H9 (cell line): ENCODE measurements at regions not wholly inside any gene's neighbourhood (a gene's known extent, or its start where the extent isn't known, plus 50 kb on each side); places are given as distances from the start of the nearest gene placed in this dataset.

Source experiments
- DNase-seq: peaks from one replicate; pipeline ENCODE4 v3.0.0-alpha.2; 2017
- H2AFZ ChIP-seq: one replicate; pipeline ENCODE4 v1.6.1; 2013; ENCODE audit warnings: mild to moderate bottlenecking, low read length, control low read depth, moderate library complexity
- H2AK5ac ChIP-seq: 2 replicates; pipeline ENCODE4 v1.6.1; 2013; ENCODE audit warnings: low read length, control low read depth, mixed read lengths; ENCODE audit not compliant: insufficient read length
- H2BK120ac ChIP-seq: one replicate; pipeline ENCODE4 v1.6.1; 2013; ENCODE audit warnings: low read depth, mild to moderate bottlenecking, low read length, control low read depth, inconsistent platforms; ENCODE audit not compliant: poor library complexity, severe bottlenecking
- H2BK12ac ChIP-seq: 2 replicates; pipeline ENCODE4 v1.6.1; 2013; ENCODE audit warnings: low read length, control low read depth, mixed read lengths, low read depth; ENCODE audit not compliant: insufficient read length
- H2BK15ac ChIP-seq: 2 replicates; pipeline ENCODE4 v1.6.1; 2013; ENCODE audit warnings: low read depth, low read length, control low read depth
- H2BK20ac ChIP-seq: one replicate; pipeline ENCODE4 v1.6.1; 2013; ENCODE audit warnings: low read depth, mild to moderate bottlenecking, low read length, control low read depth, inconsistent platforms; ENCODE audit not compliant: poor library complexity, severe bottlenecking
- H2BK5ac ChIP-seq: 2 replicates; pipeline ENCODE4 v1.6.1; 2013; ENCODE audit warnings: low read length, control low read depth, mixed read lengths; ENCODE audit not compliant: insufficient read length
- H3K14ac ChIP-seq: 2 replicates; pipeline ENCODE4 v1.6.1; 2013; ENCODE audit warnings: low read length, control low read depth; ENCODE audit not compliant: insufficient read depth
- H3K18ac ChIP-seq: 2 replicates; pipeline ENCODE4 v1.6.1; 2013; ENCODE audit warnings: low read depth, mild to moderate bottlenecking, mixed read lengths, low read length, control low read depth; ENCODE audit not compliant: insufficient read length
- H3K23ac ChIP-seq: 2 replicates; pipeline ENCODE4 v1.6.1; 2013; ENCODE audit warnings: low read length, control low read depth, mixed read lengths, low read depth; ENCODE audit not compliant: insufficient read length
- H3K23me2 ChIP-seq: 2 replicates; pipeline ENCODE4 v1.6.1; 2013; ENCODE audit warnings: low read depth, mild to moderate bottlenecking, mixed read lengths, low read length, control low read depth; ENCODE audit not compliant: insufficient read length, poor library complexity, severe bottlenecking
- H3K27ac ChIP-seq: 2 replicates; pipeline ENCODE4 v1.5.1; 2013; ENCODE audit warnings: low read length, control low read depth, mixed read lengths, low read depth; ENCODE audit not compliant: insufficient read length
- H3K27me3 ChIP-seq: 2 replicates; pipeline ENCODE4 v1.6.1; 2013; ENCODE audit warnings: low read length, control low read depth, inconsistent platforms; ENCODE audit not compliant: insufficient read depth
- H3K4ac ChIP-seq: 2 replicates; pipeline ENCODE4 v1.6.1; 2013; ENCODE audit warnings: low read depth, mild to moderate bottlenecking, control low read depth, inconsistent platforms, low read length, moderate library complexity
- H3K4me1 ChIP-seq: 2 replicates; pipeline ENCODE4 v1.6.1; 2013; ENCODE audit warnings: low read length, control low read depth, inconsistent platforms; ENCODE audit not compliant: insufficient read depth
- H3K4me2 ChIP-seq: 2 replicates; pipeline ENCODE4 v1.6.1; 2013; ENCODE audit warnings: low read length, control low read depth, mixed read lengths; ENCODE audit not compliant: insufficient read length, insufficient read depth
- H3K56ac ChIP-seq: 2 replicates; pipeline ENCODE4 v1.6.1; 2013; ENCODE audit warnings: low read depth, mild to moderate bottlenecking, mixed read lengths, low read length, control low read depth; ENCODE audit not compliant: insufficient read length
- H3K79me1 ChIP-seq: 2 replicates; pipeline ENCODE4 v1.6.1; 2013; ENCODE audit warnings: low read depth, mild to moderate bottlenecking, moderate library complexity, low read length, control low read depth, inconsistent platforms; ENCODE audit not compliant: insufficient read depth, poor library complexity, severe bottlenecking
- H3K79me2 ChIP-seq: 2 replicates; pipeline ENCODE4 v1.6.1; 2013; ENCODE audit warnings: low read length, control low read depth, inconsistent platforms; ENCODE audit not compliant: insufficient read depth
- H3K9ac ChIP-seq: 2 replicates; pipeline ENCODE4 v1.6.1; 2013; ENCODE audit warnings: low read length, control low read depth, mixed read lengths; ENCODE audit not compliant: insufficient read length; ENCODE audit errors: extremely low read depth
- H3K9me3 ChIP-seq: one replicate; pipeline ENCODE4 v1.6.1; 2013; ENCODE audit warnings: low read depth, low read length, inconsistent platforms; ENCODE audit not compliant: control insufficient read depth
- H3T11ph ChIP-seq: one replicate; pipeline ENCODE4 v1.6.1; 2013; ENCODE audit warnings: mild to moderate bottlenecking, low read length, control low read depth, inconsistent platforms
- H4K20me1 ChIP-seq: one replicate; pipeline ENCODE4 v1.6.1; 2013; ENCODE audit not compliant: control insufficient read depth, insufficient read length, insufficient read depth
- H4K5ac ChIP-seq: 2 replicates; pipeline ENCODE4 v1.6.1; 2013; ENCODE audit warnings: low read depth, mild to moderate bottlenecking, mixed read lengths, low read length, control low read depth; ENCODE audit not compliant: insufficient read length
- H4K8ac ChIP-seq: replicated peaks from 2 replicates; pipeline ENCODE4 v1.6.1; 2013; ENCODE audit warnings: low read length, control low read depth, mixed read lengths, low read depth; ENCODE audit not compliant: insufficient read length
- H4K91ac ChIP-seq: 2 replicates; pipeline ENCODE4 v1.6.1; 2013; ENCODE audit warnings: low read depth, mild to moderate bottlenecking, moderate library complexity, mixed read lengths, low read length, control low read depth; ENCODE audit not compliant: insufficient read length
- H3K27ac Mint-ChIP-seq, 3 experiments: 2 replicates in 2 of 3; 3 replicates in 1 of 3; pipeline ENCODE4 v1.8.0; 2020 to 2021; ENCODE audit warnings: mixed read lengths in 3 of 3, mild to moderate bottlenecking in 1 of 3, moderate library complexity in 1 of 3
- H3K27me3 Mint-ChIP-seq: 2 replicates; pipeline ENCODE4 v1.8.0; 2021; ENCODE audit warnings: low read depth, mild to moderate bottlenecking, moderate library complexity, mixed read lengths
- H3K36me3 Mint-ChIP-seq, 3 experiments: 2 replicates in 2 of 3; 3 replicates in 1 of 3; pipeline ENCODE4 v1.8.0; 2020 to 2021; ENCODE audit warnings: low read depth in 3 of 3, mixed read lengths in 3 of 3; ENCODE audit not compliant: insufficient read depth in 1 of 3
- H3K4me1 Mint-ChIP-seq, 2 experiments: 2 replicates each; pipeline ENCODE4 v1.8.0; 2020; ENCODE audit warnings: mixed read lengths in 2 of 2
- H3K4me3 Mint-ChIP-seq, 2 experiments: 2 replicates in 1 of 2; 3 replicates in 1 of 2; pipeline ENCODE4 v1.8.0; 2020 to 2021; ENCODE audit warnings: mild to moderate bottlenecking in 2 of 2, mixed read lengths in 2 of 2, moderate library complexity in 1 of 2
- H3K9me3 Mint-ChIP-seq, 2 experiments: 2 replicates in 1 of 2; 3 replicates in 1 of 2; pipeline ENCODE4 v1.8.0; 2020; ENCODE audit warnings: mild to moderate bottlenecking in 2 of 2, mixed read lengths in 2 of 2, moderate library complexity in 1 of 2
- TF ChIP-seq, protein P1 (sequence below): fragments of 200-600 bp; sonication (generic); conservative IDR thresholded peaks from 3 replicates; pipeline ENCODE4 v1.8.0; 2021; ENCODE audit warnings: antibody characterized with exemption, mild to moderate bottlenecking

DNA sequence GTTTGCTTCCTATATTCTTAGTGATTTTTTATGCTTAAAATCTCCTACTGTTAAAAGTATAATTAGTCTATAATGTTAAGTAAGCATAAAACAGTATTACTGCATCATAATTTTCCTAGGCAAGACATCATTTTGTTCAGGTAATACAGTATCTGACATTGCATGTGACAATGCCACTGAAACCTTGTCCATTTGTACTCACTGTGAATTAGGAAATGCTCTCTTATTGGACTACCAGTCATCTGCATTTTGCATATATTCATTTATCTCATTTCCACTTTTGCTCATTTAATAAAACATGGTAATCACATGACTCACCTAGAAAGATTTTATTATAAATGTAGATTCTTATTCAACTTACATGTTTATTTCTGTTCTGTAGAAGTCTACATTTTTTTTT, 379.1 kb downstream of the ETV1 start:
- Histone ChIP-seq H3K18ac (no peak overlapping the region), H2BK15ac (no peak overlapping the region), H3K27me3 (no peaks in the 10 kb centered on the region), H2AK5ac (no peak overlapping the region), H3K79me2 (no peaks in the 10 kb centered on the region), H3K14ac (no peak overlapping the region), H3K23me2 (no peaks in the 10 kb centered on the region), H3K27ac (no peak overlapping the region), H3K9me3 (peaks cover 6% of the 10 kb centered on the region), H2BK5ac (no peak overlapping the region), H3K23ac (no peak overlapping the region), H3K4me1 (no peaks in the 10 kb centered on the region), H4K20me1 (no peaks in the 10 kb centered on the region), H2BK120ac (no peak overlapping the region), H3K9ac (no peak overlapping the region), H2AFZ (no peak overlapping the region), H2BK12ac (no peak overlapping the region), H3K56ac (no peak overlapping the region), H4K8ac (no peak overlapping the region), H4K5ac (no peak overlapping the region), H3K4ac (no peak overlapping the region), H2BK20ac (no peak overlapping the region), H3K4me2 (no peak overlapping the region), H3T11ph (no peak overlapping the region), H4K91ac (no peak overlapping the region), H3K79me1 (no peaks in the 10 kb centered on the region)
- no peaks in the 10 kb centered on the region for H3K4me1 Mint-ChIP-seq
- no peaks in the 10 kb centered on the region for H3K27me3 Mint-ChIP-seq
- peaks cover 19 to 20% of the 10 kb centered on the region in 2 experiments; a peak in 4 of 5 replicates for H3K9me3 Mint-ChIP-seq
- no peak overlapping the region for H3K27ac Mint-ChIP-seq
- no peak overlapping the region for H3K4me3 Mint-ChIP-seq
- no peak for DNase-seq
- peaks cover 14 to 27% (median 16%) of the 10 kb centered on the region in 3 experiments; a peak in 6 of 7 replicates for H3K36me3 Mint-ChIP-seq
- TF ChIP-seq, protein P1, sequence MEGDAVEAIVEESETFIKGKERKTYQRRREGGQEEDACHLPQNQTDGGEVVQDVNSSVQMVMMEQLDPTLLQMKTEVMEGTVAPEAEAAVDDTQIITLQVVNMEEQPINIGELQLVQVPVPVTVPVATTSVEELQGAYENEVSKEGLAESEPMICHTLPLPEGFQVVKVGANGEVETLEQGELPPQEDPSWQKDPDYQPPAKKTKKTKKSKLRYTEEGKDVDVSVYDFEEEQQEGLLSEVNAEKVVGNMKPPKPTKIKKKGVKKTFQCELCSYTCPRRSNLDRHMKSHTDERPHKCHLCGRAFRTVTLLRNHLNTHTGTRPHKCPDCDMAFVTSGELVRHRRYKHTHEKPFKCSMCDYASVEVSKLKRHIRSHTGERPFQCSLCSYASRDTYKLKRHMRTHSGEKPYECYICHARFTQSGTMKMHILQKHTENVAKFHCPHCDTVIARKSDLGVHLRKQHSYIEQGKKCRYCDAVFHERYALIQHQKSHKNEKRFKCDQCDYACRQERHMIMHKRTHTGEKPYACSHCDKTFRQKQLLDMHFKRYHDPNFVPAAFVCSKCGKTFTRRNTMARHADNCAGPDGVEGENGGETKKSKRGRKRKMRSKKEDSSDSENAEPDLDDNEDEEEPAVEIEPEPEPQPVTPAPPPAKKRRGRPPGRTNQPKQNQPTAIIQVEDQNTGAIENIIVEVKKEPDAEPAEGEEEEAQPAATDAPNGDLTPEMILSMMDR, result no peak
